B cell (primary cell): ENCODE measurements at regions not wholly inside any gene's neighbourhood (a gene's known extent, or its start where the extent isn't known, plus 50 kb on each side); places are given as distances from the start of the nearest gene placed in this dataset.

ENCODE experiments used
- ATAC-seq: fragments of 200-7000 bp; cut with Tn5 transposase; one replicate; pipeline ENCODE4 v1.10.0; 2021; ENCODE audit warnings: low read depth, mild to moderate bottlenecking, moderate number of reproducible peaks, moderate library complexity
- CTCF ChIA-PET: fragments of 350-600 bp; sonication (Branson Sonifier 250); formaldehyde crosslinking; loops from one replicate; lab custom pipeline; 2021; ENCODE audit warnings: antibody characterized with exemption, inconsistent platforms; lab: Charles Lee
- POLR2A ChIA-PET: fragments of 350-600 bp; sonication (Branson Sonifier 250); formaldehyde crosslinking; loops from one replicate; lab custom pipeline; 2021; ENCODE audit warnings: antibody characterized with exemption; lab: Charles Lee
- DNase-seq: peaks from one replicate; pipeline ENCODE4 v3.0.0; 2013
- H2AFZ ChIP-seq: 2 replicates; pipeline ENCODE4 v1.6.1; 2012; ENCODE audit warnings: mild to moderate bottlenecking, low read depth, low read length; ENCODE audit not compliant: insufficient read depth, poor library complexity, severe bottlenecking
- H3K27ac ChIP-seq, 2 donors: 1 replicate in 1 of 2; 2 replicates in 1 of 2; pipeline ENCODE4 v1.5.1; 2012 to 2013; ENCODE audit warnings: low read length in 2 of 2, mild to moderate bottlenecking in 2 of 2, moderate library complexity in 1 of 2
- H3K27me3 ChIP-seq, 4 experiments: fragments of 200-600 bp in 1 of 4; sonication (generic) in 1 of 4; replicated peaks in 1 of 4; 1 replicate in 2 of 4; 2 replicates in 2 of 4; pipeline versions ENCODE4 v1.6.1 to v1.7.0; 2013 to 2016; ENCODE audit warnings: low read length in 3 of 4, mild to moderate bottlenecking in 2 of 4, mixed read lengths in 1 of 4, moderate library complexity in 1 of 4; ENCODE audit not compliant: insufficient read depth in 4 of 4, control insufficient read depth in 3 of 4; ENCODE audit errors: control extremely low read depth in 1 of 4
- H3K36me3 ChIP-seq, 2 experiments: replicated peaks in 1 of 2; 1 replicate in 1 of 2; 2 replicates in 1 of 2; pipeline versions ENCODE4 v1.6.1 to v1.7.1; 2013; ENCODE audit warnings: low read length in 1 of 2; ENCODE audit not compliant: insufficient read depth in 2 of 2, control insufficient read depth in 1 of 2; ENCODE audit errors: control extremely low read depth in 1 of 2, extremely low read depth in 1 of 2
- H3K4me1 ChIP-seq, 2 donors: fragments of 200-600 bp in 1 of 2; sonication (generic) in 1 of 2; 1 replicate in 1 of 2; 2 replicates in 1 of 2; pipeline versions ENCODE4 v1.5.1 to v1.6.1; 2013 to 2017; ENCODE audit warnings: low read length in 2 of 2; ENCODE audit not compliant: control insufficient read depth in 2 of 2, insufficient read depth in 2 of 2
- H3K4me2 ChIP-seq: replicated peaks from 2 replicates; pipeline ENCODE3; 2012; ENCODE audit warnings: mild to moderate bottlenecking, low read depth, low read length; ENCODE audit not compliant: poor library complexity, severe bottlenecking
- H3K4me3 ChIP-seq, 5 experiments: fragments of 200-600 bp in 1 of 5; sonication (generic) in 1 of 5; 1 replicate in 3 of 5; 2 replicates in 2 of 5; pipeline versions ENCODE4 v1.5.1 to v1.7.0; 2011 to 2016; ENCODE audit warnings: low read length in 4 of 5, mild to moderate bottlenecking in 4 of 5, low read depth in 2 of 5, control low read depth in 1 of 5, moderate library complexity in 1 of 5; ENCODE audit not compliant: insufficient read depth in 1 of 5; ENCODE audit errors: control extremely low read depth in 1 of 5, extremely low read depth in 1 of 5
- H3K79me2 ChIP-seq: fragments of 200-600 bp; sonication (generic); one replicate; pipeline ENCODE4 v1.6.0; 2016; ENCODE audit warnings: low read length; ENCODE audit not compliant: control insufficient read depth, insufficient read depth
- H3K9ac ChIP-seq: fragments of 200-600 bp; sonication (generic); 2 replicates; pipeline ENCODE4 v1.6.1; 2017; ENCODE audit warnings: mild to moderate bottlenecking, low read length, moderate library complexity
- H3K9me3 ChIP-seq, 3 donors: one replicate each; pipeline versions ENCODE4 v1.6.1 to v1.7.1; 2013; ENCODE audit warnings: low read length in 2 of 3; ENCODE audit not compliant: control insufficient read depth in 2 of 3, insufficient read depth in 1 of 3; ENCODE audit errors: control extremely low read depth in 1 of 3
- H4K20me1 ChIP-seq: 2 replicates; pipeline ENCODE4 v1.6.0; 2012; ENCODE audit warnings: mild to moderate bottlenecking, low read length; ENCODE audit not compliant: insufficient read depth, control insufficient read depth, poor library complexity, severe bottlenecking
- H3K27ac Mint-ChIP-seq: one replicate; pipeline ENCODE4 v1.8.0; 2021; ENCODE audit warnings: mixed read lengths
- H3K27me3 Mint-ChIP-seq: one replicate; pipeline ENCODE4 v1.8.0; 2021; ENCODE audit warnings: mixed read lengths
- H3K4me1 Mint-ChIP-seq: one replicate; pipeline ENCODE4 v1.8.0; 2021; ENCODE audit warnings: mixed read lengths
- H3K4me3 Mint-ChIP-seq: one replicate; pipeline ENCODE4 v1.8.0; 2021; ENCODE audit warnings: mixed read lengths
- H3K9me3 Mint-ChIP-seq: one replicate; pipeline ENCODE4 v1.8.0; 2022; ENCODE audit warnings: mixed read lengths; ENCODE audit not compliant: insufficient read depth
- CTCF ChIP-seq: fragments of 200-600 bp; IDR thresholded peaks from one replicate; pipeline ENCODE4 v1.8.0; 2022; ENCODE audit warnings: antibody characterized with exemption, mild to moderate bottlenecking
- EZH2 ChIP-seq: IDR thresholded peaks from 2 replicates; pipeline ENCODE4 v1.6.1; 2012; ENCODE audit warnings: borderline replicate concordance, low read depth, mild to moderate bottlenecking, moderate library complexity, low read length; ENCODE audit not compliant: insufficient read depth, poor library complexity, severe bottlenecking
- WGBS: methylation state at CpG from one replicate; pipeline ENCODE4 v1.1.5; 2013; ENCODE audit warnings: missing lambda C conversion rate; ENCODE audit not compliant: insufficient coverage; 5-methylcytosine and 5-hydroxymethylcytosine counted together
- intact Hi-C: fragments of 100-400 bp; cut with micrococcal nuclease; formaldehyde crosslinking; loops from one replicate; pipeline ENCODE4 v1.10.0; 2022

GRCh38 chr12:45548426-45548825, 181.1 kb upstream of the ARID2 start:
- Histone ChIP-seq H3K9me3 (no peaks in the 10 kb centered on the region), H3K36me3 (no peaks in the 10 kb centered on the region), H3K9ac (no peak overlapping the region), H3K79me2 (no peaks in the 10 kb centered on the region), H3K4me2 (no peak overlapping the region), H3K27ac (no peak overlapping the region), H4K20me1 (no peaks in the 10 kb centered on the region), H3K4me3 (no peak overlapping the region), H3K4me1 (no peaks in the 10 kb centered on the region), H2AFZ (no peak overlapping the region), H3K27me3 (no peaks in the 10 kb centered on the region)
- 74% methylated on average over 2 of the region's 4 CpGs for WGBS
- Mint-ChIP-seq H3K27ac (no peak overlapping the region), H3K4me1 (peaks cover 4% of the 10 kb centered on the region), H3K9me3 (no peaks in the 10 kb centered on the region), H3K27me3 (no peaks in the 10 kb centered on the region), H3K4me3 (no peak overlapping the region)
- no peak for DNase-seq
- POLR2A ChIA-PET = no interaction called here
- CTCF ChIA-PET = interaction anchor here (1.0 to 7.1 kb wide), 3 partner anchors 12 to 196 kb away, joined by 3 to 151 read pairs (median 135); partner anchors contain the start of gene ARID2
- TF ChIP-seq EZH2 (no peak), CTCF (no peak)
- no peak for ATAC-seq
- intact Hi-C loops = loop anchor here (10.0 kb wide), 3 partner anchors 346 to 456 kb away; no protein-coding TSS in a partner anchor

- Histone ChIP-seq H3K27me3 (no peaks in the 10 kb centered on the region), H3K79me2 (no peaks in the 10 kb centered on the region), H4K20me1 (no peaks in the 10 kb centered on the region), H3K4me2 (no peak overlapping the region), H3K4me3 (no peak overlapping the region), H3K36me3 (no peaks in the 10 kb centered on the region), H3K9ac (no peak overlapping the region), H3K27ac (no peak overlapping the region), H2AFZ (no peak overlapping the region), H3K9me3 (no peaks in the 10 kb centered on the region), H3K4me1 (no peaks in the 10 kb centered on the region)
- no peak for TF ChIP-seq EZH2
- no peak for TF ChIP-seq CTCF
- WGBS = no CpG with 5 or more reads among the region's 4 CpGs
- POLR2A ChIA-PET = no interaction called here
- no peaks in the 10 kb centered on the region for H3K9me3 Mint-ChIP-seq
- ATAC-seq (no peak), DNase-seq (no peak)
- no peak overlapping the region for H3K4me3 Mint-ChIP-seq
- no peaks in the 10 kb centered on the region for H3K27me3 Mint-ChIP-seq
- H3K27ac Mint-ChIP-seq = no peak overlapping the region
- intact Hi-C loops = loop anchor here (10.0 kb wide), 3 partner anchors 345 to 455 kb away; no protein-coding TSS in a partner anchor
- CTCF ChIA-PET = interaction anchor here (0.9 to 7.1 kb wide), 3 partner anchors 12 to 195 kb away, joined by 3 to 135 read pairs (median 3); no protein-coding TSS in a partner anchor
- H3K4me1 Mint-ChIP-seq = no peaks in the 10 kb centered on the region
Observed at GRCh38 chr12:45549337-45549902, 180.1 kb upstream of the ARID2 start.
